H1 (cell line): ENCODE measurements at regions not wholly inside any gene's neighbourhood (a gene's known extent, or its start where the extent isn't known, plus 50 kb on each side); places are given as distances from the start of the nearest gene placed in this dataset.

Experiments used
- SP1 ChIP-seq: IDR thresholded peaks from 2 replicates; pipeline ENCODE4 v1.6.1; 2011; ENCODE audit warnings: low read depth, low read length

GRCh38 chr12:66963901-66964300 lies 285.0 kb upstream of the GRIP1 start (continued):
- TF ChIP-seq SP1 = no peak
- TF ChIP-seq, all 59 proteins: peak for 0
